Gastroesophageal sphincter (tissue), 3 donors: ENCODE measurements at regions not wholly inside any gene's neighbourhood (a gene's known extent, or its start where the extent isn't known, plus 50 kb on each side); places are given as distances from the start of the nearest gene placed in this dataset.

Experiments
- EP300 ChIP-seq: sonication (generic); formaldehyde crosslinking; IDR thresholded peaks from one replicate; pipeline ENCODE4 v1.6.1; 2017; ENCODE audit warnings: antibody characterized with exemption, mild to moderate bottlenecking
- POLR2A ChIP-seq, 2 donors: fragments of 450-650 bp; IDR thresholded peaks; one replicate each; pipeline ENCODE4 v1.6.1; 2017; ENCODE audit warnings: antibody characterized with exemption in 2 of 2, mild to moderate bottlenecking in 2 of 2, moderate library complexity in 1 of 2
- POLR2AphosphoS5 ChIP-seq: sonication (generic); formaldehyde crosslinking; IDR thresholded peaks from one replicate; pipeline ENCODE4 v1.6.1; 2017; ENCODE audit warnings: antibody characterized with exemption
- TF ChIP-seq, protein P1 (sequence below), 4 experiments: fragments of 200-600 bp in 2 of 4; fragments of 450-650 bp in 2 of 4; sonication (generic) in 1 of 4; IDR thresholded peaks; one replicate each; pipeline ENCODE4 v1.5.1; 2017 to 2019; ENCODE audit warnings: antibody characterized with exemption in 4 of 4, mild to moderate bottlenecking in 2 of 4, moderate library complexity in 2 of 4

DNA sequence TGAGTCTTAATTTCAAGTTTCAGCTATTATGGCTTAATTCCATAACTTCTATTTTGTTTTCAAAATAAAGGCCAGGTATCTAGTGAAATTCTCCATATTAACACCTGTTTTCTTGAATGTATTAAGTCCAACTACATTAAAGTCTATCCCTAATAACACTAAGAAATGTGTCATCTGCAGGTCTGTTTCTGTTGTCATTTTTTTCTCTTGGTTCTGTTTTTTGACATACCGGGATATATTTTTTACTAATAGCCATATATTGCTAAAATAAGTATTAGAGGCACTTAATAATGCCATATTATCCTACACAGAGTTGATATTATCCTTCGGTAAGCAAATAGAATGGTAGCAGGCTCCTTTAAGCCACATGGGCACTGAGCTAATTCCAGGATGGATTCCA is 176.0 kb upstream of the MPPED2 start:
- TF ChIP-seq POLR2A (IDR thresholded peaks at IDR 0.05), result no peak
- TF ChIP-seq, protein P1, sequence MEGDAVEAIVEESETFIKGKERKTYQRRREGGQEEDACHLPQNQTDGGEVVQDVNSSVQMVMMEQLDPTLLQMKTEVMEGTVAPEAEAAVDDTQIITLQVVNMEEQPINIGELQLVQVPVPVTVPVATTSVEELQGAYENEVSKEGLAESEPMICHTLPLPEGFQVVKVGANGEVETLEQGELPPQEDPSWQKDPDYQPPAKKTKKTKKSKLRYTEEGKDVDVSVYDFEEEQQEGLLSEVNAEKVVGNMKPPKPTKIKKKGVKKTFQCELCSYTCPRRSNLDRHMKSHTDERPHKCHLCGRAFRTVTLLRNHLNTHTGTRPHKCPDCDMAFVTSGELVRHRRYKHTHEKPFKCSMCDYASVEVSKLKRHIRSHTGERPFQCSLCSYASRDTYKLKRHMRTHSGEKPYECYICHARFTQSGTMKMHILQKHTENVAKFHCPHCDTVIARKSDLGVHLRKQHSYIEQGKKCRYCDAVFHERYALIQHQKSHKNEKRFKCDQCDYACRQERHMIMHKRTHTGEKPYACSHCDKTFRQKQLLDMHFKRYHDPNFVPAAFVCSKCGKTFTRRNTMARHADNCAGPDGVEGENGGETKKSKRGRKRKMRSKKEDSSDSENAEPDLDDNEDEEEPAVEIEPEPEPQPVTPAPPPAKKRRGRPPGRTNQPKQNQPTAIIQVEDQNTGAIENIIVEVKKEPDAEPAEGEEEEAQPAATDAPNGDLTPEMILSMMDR (IDR thresholded peaks at IDR 0.05), result no peak
- TF ChIP-seq EP300, result no peak
- TF ChIP-seq POLR2AphosphoS5, result no peak
